LNCaP clone FGC (cell line): ENCODE measurements at regions not wholly inside any gene's neighbourhood (a gene's known extent, or its start where the extent isn't known, plus 50 kb on each side); places are given as distances from the start of the nearest gene placed in this dataset.

Source experiments
- DNase-seq: peaks from one replicate; pipeline ENCODE4 v3.0.0-alpha.2; 2011; ENCODE audit warnings: low read depth
- H3K4me3 ChIP-seq: 2 replicates; pipeline ENCODE4 v1.5.1; 2011; ENCODE audit warnings: mild to moderate bottlenecking, low read depth, low read length, control low read depth
- TF ChIP-seq, protein P1 (sequence below): IDR thresholded peaks from 2 replicates; pipeline ENCODE4 v1.5.1; 2012; ENCODE audit warnings: mild to moderate bottlenecking; ENCODE audit not compliant: control insufficient read depth, insufficient read depth; ENCODE audit errors: extremely low read depth

DNA sequence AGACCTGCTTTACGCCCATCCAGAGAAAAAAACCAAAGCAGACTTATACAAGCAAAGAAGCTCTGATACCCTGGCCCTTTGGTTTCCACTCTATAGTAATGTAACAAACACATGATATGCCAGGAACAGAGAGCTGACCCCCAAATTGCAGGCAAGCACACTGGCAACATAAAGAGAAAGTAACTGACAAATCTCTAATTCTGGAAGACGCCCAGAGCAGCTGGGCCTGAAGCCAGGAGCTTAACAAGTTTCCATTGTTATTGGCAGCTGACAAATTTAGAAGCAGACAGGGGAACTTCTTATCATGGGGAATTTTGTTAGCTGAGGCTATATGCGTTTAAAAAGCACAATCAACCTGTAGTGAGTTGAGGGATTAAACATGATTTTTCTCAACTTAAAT is 158.0 kb downstream of the DLEU7 start:
- TF ChIP-seq, protein P1, sequence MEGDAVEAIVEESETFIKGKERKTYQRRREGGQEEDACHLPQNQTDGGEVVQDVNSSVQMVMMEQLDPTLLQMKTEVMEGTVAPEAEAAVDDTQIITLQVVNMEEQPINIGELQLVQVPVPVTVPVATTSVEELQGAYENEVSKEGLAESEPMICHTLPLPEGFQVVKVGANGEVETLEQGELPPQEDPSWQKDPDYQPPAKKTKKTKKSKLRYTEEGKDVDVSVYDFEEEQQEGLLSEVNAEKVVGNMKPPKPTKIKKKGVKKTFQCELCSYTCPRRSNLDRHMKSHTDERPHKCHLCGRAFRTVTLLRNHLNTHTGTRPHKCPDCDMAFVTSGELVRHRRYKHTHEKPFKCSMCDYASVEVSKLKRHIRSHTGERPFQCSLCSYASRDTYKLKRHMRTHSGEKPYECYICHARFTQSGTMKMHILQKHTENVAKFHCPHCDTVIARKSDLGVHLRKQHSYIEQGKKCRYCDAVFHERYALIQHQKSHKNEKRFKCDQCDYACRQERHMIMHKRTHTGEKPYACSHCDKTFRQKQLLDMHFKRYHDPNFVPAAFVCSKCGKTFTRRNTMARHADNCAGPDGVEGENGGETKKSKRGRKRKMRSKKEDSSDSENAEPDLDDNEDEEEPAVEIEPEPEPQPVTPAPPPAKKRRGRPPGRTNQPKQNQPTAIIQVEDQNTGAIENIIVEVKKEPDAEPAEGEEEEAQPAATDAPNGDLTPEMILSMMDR, result no peak
- no peak overlapping the region for H3K4me3 ChIP-seq
- DNase-seq, result peak; percentile 33

DNA sequence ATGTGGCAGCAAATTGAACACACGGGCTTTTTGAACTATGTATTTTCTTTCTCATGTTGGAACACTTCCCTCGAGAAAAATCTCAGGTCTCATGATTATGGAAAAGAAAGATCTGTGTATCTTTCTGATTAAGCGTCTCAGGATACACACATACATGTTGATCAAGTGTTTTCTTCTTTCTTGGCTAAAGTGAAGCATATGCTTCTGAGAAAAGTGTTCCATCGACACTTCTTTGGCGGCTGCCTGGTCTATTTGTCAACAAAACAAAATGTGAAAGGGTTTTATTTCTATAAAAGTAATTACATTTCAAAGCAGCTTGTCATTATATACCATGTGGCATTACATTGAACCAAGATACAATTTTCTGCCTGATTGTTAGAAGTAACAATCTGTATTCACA is 157.5 kb downstream of the DLEU7 start:
- H3K4me3 ChIP-seq, result no peak overlapping the region
- TF ChIP-seq, protein P1, result no peak
- DNase-seq, result no peak

DNA sequence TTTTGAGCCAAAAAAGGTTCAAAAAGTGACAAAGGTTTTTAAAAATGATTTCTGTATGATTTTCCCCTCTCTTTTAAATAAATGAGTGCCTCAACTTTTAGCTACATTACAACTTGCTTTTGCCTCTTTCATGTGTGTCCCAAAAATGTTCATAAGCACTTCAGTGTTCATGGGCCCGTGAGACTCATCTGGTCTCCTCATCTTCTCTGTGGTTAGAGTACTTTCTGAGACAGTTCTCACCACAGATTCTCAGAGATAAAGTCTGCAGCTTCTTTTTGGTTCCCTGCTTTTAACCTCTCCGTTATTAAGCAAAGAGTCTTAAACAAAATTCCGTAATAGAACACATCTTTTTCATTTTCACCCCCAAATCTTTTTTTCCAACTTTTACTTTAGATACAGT is 156.9 kb downstream of the DLEU7 start:
- H3K4me3 ChIP-seq, result no peak overlapping the region
- TF ChIP-seq, protein P1, result no peak
- no peak for DNase-seq

DNA sequence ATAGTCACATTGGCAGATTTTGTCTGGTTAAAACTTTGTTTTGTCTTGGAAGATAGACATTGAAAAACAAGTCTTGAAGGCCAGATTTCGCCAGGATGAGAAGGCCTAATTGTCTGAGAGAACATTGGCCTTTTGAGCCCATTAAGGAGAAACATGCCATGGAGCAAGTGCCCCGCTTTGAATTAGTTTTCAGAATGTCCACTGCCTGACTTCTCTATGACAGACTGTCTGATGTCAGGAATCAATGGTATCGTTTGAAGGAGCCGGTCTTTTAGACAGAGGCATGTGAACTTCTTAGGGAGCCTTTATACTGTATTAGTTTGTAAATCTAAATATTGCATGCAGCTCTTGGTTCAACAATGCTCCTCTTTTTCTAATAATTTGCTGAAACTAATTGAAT is 155.9 kb downstream of the DLEU7 start:
- H3K4me3 ChIP-seq, result no peak overlapping the region
- TF ChIP-seq, protein P1, result no peak
- no peak for DNase-seq

DNA sequence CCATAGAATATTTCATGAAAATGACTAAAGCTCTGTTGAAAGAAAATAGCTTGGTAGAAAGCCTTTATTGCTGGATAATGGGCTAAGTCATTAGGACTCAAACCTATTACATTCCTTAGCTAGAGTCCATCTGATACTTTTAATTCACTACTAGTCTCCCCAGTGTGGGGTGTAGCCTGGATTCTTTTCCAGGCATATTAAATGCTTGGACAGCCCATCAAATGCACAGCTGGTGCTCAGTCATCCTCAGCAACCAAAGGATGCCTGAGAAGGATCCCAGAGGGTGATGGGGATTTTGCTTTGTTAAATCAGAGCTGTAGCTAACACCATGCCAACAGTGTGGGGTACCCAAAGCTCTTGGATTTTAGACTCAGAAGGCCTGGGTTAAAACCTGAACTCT is 153.5 kb downstream of the DLEU7 start:
- H3K4me3 ChIP-seq, result no peak overlapping the region
- TF ChIP-seq, protein P1, result no peak
- no peak for DNase-seq

DNA sequence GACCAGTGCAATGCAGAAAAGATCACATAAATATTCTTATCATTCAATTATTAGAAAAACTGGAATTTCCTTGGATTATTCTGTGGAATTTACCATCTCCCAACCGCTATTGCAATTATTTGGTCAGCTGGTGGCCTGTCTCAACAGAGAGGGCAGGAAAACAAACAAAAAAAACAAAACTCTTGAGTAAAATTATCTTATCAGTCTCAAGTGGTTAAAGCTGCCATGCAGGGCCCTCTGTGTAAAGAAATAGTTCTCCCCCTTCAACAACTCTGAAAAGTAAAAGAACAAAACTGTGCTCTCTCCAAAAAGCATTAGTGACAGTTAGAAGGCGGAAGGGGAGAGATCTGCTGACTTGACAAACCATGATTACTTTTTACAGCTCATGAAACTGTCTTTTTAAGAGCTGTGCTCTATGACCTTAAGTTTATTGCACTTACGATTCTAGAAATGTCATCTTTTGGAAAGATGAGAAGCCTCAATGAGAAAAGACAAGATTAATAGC is 152.3 kb downstream of the DLEU7 start:
- no peak for DNase-seq
- H3K4me3 ChIP-seq, result no peak overlapping the region
- TF ChIP-seq, protein P1, result no peak

DNA sequence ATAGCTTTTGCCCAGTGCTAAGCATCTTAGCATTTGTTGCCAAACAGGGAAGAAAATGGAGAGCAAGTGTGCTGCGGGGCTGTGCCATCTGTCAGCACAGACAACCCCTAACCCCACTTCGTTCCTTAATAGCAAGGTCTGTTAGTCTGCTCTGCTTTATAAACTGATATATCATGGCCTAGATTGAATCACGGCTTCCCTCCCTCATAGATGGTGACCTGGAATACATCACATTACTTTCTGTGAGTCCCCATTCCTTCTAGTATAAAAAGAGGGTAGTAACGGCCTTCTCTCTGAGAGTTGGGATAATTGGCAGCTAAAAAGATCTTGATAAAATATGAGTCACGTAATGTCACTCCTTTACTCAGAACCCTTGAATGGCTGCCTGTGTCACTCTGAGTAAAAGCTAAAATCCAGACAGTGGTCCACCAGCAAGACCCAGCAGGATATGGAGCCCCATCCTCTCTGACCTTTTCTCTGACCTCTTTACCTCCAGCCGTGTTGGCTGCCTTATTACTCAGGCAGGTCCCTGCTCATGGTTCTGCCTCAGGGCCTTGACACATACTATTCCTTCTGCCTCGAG is 151.7 kb downstream of the DLEU7 start:
- TF ChIP-seq, protein P1, result no peak
- H3K4me3 ChIP-seq, result no peak overlapping the region
- DNase-seq, result no peak
